ENCODE measurements at regions not wholly inside any gene's neighbourhood (a gene's known extent, or its start where the extent isn't known, plus 50 kb on each side); places are given as distances from the start of the nearest gene placed in this dataset.
"Not testable (repeated sequence)": the region's sequence is repeated elsewhere in the genome, so short reads cannot be mapped to it uniquely, and the experiment has no call there.

GRCh38 chr3:18119866-18120265 lies 305.3 kb downstream of the SATB1 start:
- DNase-seq: no peak

GRCh38 chr3:18114894-18115293 lies 310.2 kb downstream of the SATB1 start:
- DNase-seq: no peak

GRCh38 chr3:18113417-18113816 lies 311.7 kb downstream of the SATB1 start:
- DNase-seq: no peak

GRCh38 chr3:18112674-18113375 lies 312.3 kb downstream of the SATB1 start:
- no peak for DNase-seq

GRCh38 chr3:18111796-18112232 lies 313.3 kb downstream of the SATB1 start:
- no peak for DNase-seq

GRCh38 chr3:18103591-18103990 lies 321.5 kb downstream of the SATB1 start:
- DNase-seq: no peak

GRCh38 chr3:18100121-18100520 lies 325.0 kb downstream of the SATB1 start:
- no peak for DNase-seq

GRCh38 chr3:18099611-18100010 lies 325.5 kb downstream of the SATB1 start:
- DNase-seq: no peak

- no peak for DNase-seq
Measured at GRCh38 chr3:18098960-18099587, 326.1 kb downstream of the SATB1 start.

- DNase-seq: no peak
Measured at GRCh38 chr3:18097989-18098388, 327.1 kb downstream of the SATB1 start.

GRCh38 chr3:18097473-18097872 lies 327.7 kb downstream of the SATB1 start:
- DNase-seq: no peak

GRCh38 chr3:18092726-18093125 lies 332.4 kb downstream of the SATB1 start:
- DNase-seq: no peak

GRCh38 chr3:18090377-18090776 lies 334.8 kb downstream of the SATB1 start:
- no peak for DNase-seq

GRCh38 chr3:18087988-18088387 lies 337.2 kb downstream of the SATB1 start:
- no peak for DNase-seq

- DNase-seq: no peak
Measured at GRCh38 chr3:18086760-18087159, 338.4 kb downstream of the SATB1 start.

- DNase-seq: no peak
Measured at GRCh38 chr3:18086078-18086477, 339.1 kb downstream of the SATB1 start.

- DNase-seq: no peak
Measured at GRCh38 chr3:18085429-18085828, 339.7 kb downstream of the SATB1 start.

- not testable (repeated sequence) for DNase-seq
Measured at GRCh38 chr3:18083273-18083590, 340.8 kb upstream of the TBC1D5 start.

GRCh38 chr3:18082551-18083272 lies 340.3 kb upstream of the TBC1D5 start:
- DNase-seq: no peak

- DNase-seq: no peak
Measured at GRCh38 chr3:18080198-18080689, 337.8 kb upstream of the TBC1D5 start.

- DNase-seq: no peak
Measured at GRCh38 chr3:18079739-18080138, 337.3 kb upstream of the TBC1D5 start.

- no peak for DNase-seq
Measured at GRCh38 chr3:18079062-18079461, 336.6 kb upstream of the TBC1D5 start.

GRCh38 chr3:18077128-18077840 lies 334.9 kb upstream of the TBC1D5 start:
- DNase-seq: no peak
